ENCODE measurements at regions not wholly inside any gene's neighbourhood (a gene's known extent, or its start where the extent isn't known, plus 50 kb on each side); places are given as distances from the start of the nearest gene placed in this dataset.

DNA sequence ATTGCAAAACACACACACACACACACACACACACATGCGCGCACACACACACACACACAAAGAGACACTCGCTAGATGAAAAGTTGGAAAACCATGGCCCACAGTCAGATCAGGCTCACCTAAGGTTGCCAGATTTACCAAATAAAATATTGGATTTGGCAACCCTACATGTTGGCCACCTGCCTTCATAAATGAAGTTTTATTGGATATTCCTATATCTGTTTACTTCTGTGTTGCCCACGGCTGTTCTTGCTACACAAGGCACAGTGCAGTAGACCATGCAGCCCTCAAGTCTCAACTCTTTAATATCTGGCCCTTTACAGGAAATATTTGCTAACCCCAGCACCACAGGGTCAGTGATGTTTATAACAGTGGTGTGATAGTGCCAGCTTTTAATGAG, 445.0 kb upstream of the PROK2 start:
- no peak for DNase-seq (ENCODE audit: low read depth)
- in situ Hi-C loops (cut with HindIII; ENCODE audit: low sequenced_read_pairs), result no loop called here
- no peak overlapping the region for H3K4me3 ChIP-seq (ENCODE audit: low read depth, low read length)
- TF ChIP-seq, protein P1, sequence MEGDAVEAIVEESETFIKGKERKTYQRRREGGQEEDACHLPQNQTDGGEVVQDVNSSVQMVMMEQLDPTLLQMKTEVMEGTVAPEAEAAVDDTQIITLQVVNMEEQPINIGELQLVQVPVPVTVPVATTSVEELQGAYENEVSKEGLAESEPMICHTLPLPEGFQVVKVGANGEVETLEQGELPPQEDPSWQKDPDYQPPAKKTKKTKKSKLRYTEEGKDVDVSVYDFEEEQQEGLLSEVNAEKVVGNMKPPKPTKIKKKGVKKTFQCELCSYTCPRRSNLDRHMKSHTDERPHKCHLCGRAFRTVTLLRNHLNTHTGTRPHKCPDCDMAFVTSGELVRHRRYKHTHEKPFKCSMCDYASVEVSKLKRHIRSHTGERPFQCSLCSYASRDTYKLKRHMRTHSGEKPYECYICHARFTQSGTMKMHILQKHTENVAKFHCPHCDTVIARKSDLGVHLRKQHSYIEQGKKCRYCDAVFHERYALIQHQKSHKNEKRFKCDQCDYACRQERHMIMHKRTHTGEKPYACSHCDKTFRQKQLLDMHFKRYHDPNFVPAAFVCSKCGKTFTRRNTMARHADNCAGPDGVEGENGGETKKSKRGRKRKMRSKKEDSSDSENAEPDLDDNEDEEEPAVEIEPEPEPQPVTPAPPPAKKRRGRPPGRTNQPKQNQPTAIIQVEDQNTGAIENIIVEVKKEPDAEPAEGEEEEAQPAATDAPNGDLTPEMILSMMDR (IDR thresholded peaks at IDR 0.05; ENCODE audit: low read depth, low read length, missing control alignments), result no peak

DNA sequence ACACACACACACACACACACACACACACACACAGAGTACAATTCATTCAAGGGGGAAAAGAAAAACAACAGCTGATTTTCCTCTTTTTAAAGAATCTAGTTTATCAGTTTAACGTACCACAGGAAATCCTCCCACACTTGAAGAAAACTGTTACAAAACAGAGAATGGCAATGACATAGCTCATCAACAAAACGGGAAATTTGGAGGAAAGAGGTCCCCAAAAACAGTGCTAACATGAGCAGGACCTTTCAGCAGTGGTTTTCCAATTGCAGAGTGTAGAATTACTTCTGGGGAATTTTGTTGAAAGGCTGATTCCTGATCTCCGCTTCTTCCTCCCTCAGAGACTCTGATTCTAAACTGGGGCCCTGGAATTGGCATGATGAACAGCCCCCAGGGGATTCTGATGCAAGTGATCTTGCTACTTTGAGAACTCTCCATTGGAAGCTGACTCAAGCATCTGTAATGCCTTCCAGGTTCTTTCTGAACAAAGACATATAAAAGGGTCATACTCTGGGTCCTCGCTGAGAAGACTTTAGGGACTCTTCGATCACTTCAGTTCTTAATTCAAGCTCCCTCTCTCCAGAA, 442.6 kb upstream of the PROK2 start:
- TF ChIP-seq, protein P1 (IDR thresholded peaks at IDR 0.05; ENCODE audit: low read depth, low read length, missing control alignments), result no peak
- in situ Hi-C loops (cut with HindIII; ENCODE audit: low sequenced_read_pairs), result no loop called here
- H3K4me3 ChIP-seq (ENCODE audit: low read depth, low read length), result no peak overlapping the region
- DNase-seq (ENCODE audit: low read depth), result no peak

DNA sequence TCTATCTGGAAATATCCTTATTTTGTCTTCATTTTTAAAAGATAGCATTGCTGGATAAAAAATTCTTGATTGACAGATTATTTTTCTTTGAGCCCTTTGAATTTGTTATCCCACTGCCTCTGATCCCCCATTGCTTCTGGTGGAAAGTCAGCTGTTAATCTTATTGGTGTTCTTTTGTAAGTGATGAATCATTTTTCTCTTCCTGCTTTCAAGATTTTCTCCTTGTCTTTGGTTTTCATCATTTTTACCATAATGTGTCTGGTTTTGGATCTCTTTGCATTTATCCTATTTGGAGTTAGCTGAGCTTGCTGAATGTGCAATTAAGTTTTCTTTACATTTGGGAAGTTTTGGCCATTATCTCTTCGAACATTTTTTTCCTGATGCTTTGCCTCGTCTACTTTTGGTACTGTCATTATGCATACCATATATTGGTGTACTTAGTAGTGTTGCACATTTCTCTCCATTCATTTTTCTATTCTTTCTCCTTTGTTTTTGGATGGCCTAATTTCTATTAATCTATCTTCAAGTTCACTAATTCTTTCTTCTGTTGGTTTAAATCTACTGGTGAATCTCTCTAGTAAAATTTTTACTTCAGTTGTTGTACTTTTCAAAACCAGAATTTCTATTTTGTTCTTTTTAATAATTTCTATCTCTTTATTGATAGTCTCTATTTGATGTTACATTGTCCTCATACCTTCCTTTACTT, 440.0 kb upstream of the PROK2 start:
- TF ChIP-seq, protein P1 (IDR thresholded peaks at IDR 0.05; ENCODE audit: low read depth, low read length, missing control alignments), result no peak
- in situ Hi-C loops (cut with HindIII; ENCODE audit: low sequenced_read_pairs), result no loop called here
- no peak overlapping the region for H3K4me3 ChIP-seq (ENCODE audit: low read depth, low read length)
- DNase-seq (ENCODE audit: low read depth), result no peak

DNA sequence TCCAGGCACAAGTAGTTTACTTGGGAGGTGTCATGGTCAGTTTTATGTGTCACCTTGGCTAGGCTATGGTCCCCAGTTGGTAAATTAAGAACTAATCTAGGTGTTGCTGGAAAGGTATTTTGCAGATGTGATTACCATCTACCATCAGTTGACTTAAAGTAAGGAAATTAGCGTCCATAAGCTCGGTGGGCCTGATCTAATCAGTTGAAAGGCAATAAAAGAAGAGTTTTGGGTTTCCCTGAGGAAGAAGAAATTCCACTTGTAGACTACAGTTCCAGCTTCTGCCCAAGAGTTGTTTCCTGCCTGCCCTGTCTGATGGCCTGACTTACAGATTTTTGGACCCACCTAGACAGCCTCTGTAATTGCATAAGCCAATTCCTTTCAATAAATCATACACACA, 438.7 kb upstream of the PROK2 start:
- TF ChIP-seq, protein P1 (IDR thresholded peaks at IDR 0.05; ENCODE audit: low read depth, low read length, missing control alignments), result no peak
- DNase-seq (ENCODE audit: low read depth), result no peak
- no peak overlapping the region for H3K4me3 ChIP-seq (ENCODE audit: low read depth, low read length)
- in situ Hi-C loops (cut with HindIII; ENCODE audit: low sequenced_read_pairs), result no loop called here

DNA sequence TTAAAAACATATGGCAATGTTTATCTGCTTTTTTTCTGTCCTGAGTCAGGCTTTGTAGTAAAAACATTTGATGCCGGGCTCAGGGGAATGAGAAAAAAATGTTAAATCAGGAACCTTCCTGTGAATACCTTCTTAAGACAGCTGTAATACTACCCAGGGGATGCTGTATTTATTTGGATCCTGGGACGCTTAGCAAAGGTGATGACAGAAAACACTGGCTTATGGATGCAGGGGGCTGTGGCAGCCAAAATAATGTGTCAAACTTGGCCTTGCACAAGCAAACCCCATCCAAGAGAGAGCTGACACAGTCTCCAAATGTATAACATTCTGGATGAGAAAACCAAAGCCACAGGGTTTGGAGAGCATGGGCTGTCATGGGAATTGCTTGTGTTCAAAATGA, 438.2 kb upstream of the PROK2 start:
- DNase-seq (ENCODE audit: low read depth), result no peak
- no peak overlapping the region for H3K4me3 ChIP-seq (ENCODE audit: low read depth, low read length)
- TF ChIP-seq, protein P1 (IDR thresholded peaks at IDR 0.05; ENCODE audit: low read depth, low read length, missing control alignments), result no peak
- in situ Hi-C loops (cut with HindIII; ENCODE audit: low sequenced_read_pairs), result no loop called here

DNA sequence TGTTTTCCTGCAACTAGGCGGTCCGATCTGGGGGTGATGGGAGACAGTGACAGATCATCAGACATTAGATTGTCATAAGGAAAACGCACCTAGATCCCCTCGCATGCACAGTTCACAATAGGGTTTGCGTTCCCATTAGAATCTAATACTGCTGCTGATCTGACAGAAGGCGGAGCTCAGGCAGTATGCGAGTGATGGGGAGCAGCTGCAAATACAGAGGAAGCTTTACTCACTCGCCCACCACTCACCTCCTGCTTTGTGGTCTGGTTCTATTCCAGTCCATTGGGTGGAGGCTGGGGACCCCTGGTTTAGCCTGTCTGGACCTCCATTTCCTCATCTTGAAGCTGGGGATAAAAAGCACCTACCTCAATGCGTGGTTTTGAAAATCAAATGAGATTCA, 437.5 kb upstream of the PROK2 start:
- DNase-seq (ENCODE audit: low read depth), result no peak
- in situ Hi-C loops (cut with HindIII; ENCODE audit: low sequenced_read_pairs), result no loop called here
- TF ChIP-seq, protein P1 (IDR thresholded peaks at IDR 0.05; ENCODE audit: low read depth, low read length, missing control alignments), result no peak
- no peak overlapping the region for H3K4me3 ChIP-seq (ENCODE audit: low read depth, low read length)
